NCI-H345 treated with DMSO at 0.1 percent for 48 hours (cell line): ENCODE measurements at regions not wholly inside any gene's neighbourhood (a gene's known extent, or its start where the extent isn't known, plus 50 kb on each side); places are given as distances from the start of the nearest gene placed in this dataset.

Experiments
- DNase-seq: peaks from one replicate; lab custom pipeline; 2025; ENCODE audit not compliant: unreplicated experiment; lab: John Stamatoyannopoulos, UW

- DNase-seq, result no peak
These were observed 2442.0 kb downstream of the PCDH7 start for GRCh38 chr4:33162122-33162521.

- DNase-seq, result no peak
These were observed 2451.8 kb downstream of the PCDH7 start for GRCh38 chr4:33171873-33172525.

GRCh38 chr4:33176566-33176965 is 2456.4 kb downstream of the PCDH7 start:
- DNase-seq, result no peak

GRCh38 chr4:33184657-33185290 is 2464.6 kb downstream of the PCDH7 start:
- DNase-seq, result no peak

- no peak for DNase-seq
These were observed 2466.9 kb downstream of the PCDH7 start for GRCh38 chr4:33187035-33187434.

- no peak for DNase-seq
These were observed 2468.6 kb downstream of the PCDH7 start for GRCh38 chr4:33188733-33189132.

- DNase-seq, result no peak
These were observed 2469.0 kb downstream of the PCDH7 start for GRCh38 chr4:33189169-33189568.

- DNase-seq, result no peak
These were observed 2472.9 kb downstream of the PCDH7 start for GRCh38 chr4:33193109-33193508.

- no peak for DNase-seq
These were observed 2480.2 kb downstream of the PCDH7 start for GRCh38 chr4:33200377-33200776.

GRCh38 chr4:33218238-33218637 is 2498.1 kb downstream of the PCDH7 start:
- no peak for DNase-seq

GRCh38 chr4:33226133-33226532 is 2506.0 kb downstream of the PCDH7 start:
- DNase-seq, result no peak

- DNase-seq, result no peak
These were observed 2506.6 kb downstream of the PCDH7 start for GRCh38 chr4:33226783-33227182.

- DNase-seq, result no peak
These were observed 2534.9 kb downstream of the PCDH7 start for GRCh38 chr4:33255094-33255493.

- no peak for DNase-seq
These were observed 2535.3 kb downstream of the PCDH7 start for GRCh38 chr4:33255507-33255906.

GRCh38 chr4:33262824-33263223 is 2542.7 kb downstream of the PCDH7 start:
- no peak for DNase-seq

GRCh38 chr4:33268776-33269175 is 2548.6 kb downstream of the PCDH7 start:
- no peak for DNase-seq

- no peak for DNase-seq
These were observed 2550.2 kb downstream of the PCDH7 start for GRCh38 chr4:33270403-33270802.

GRCh38 chr4:33272722-33273121 is 2552.6 kb downstream of the PCDH7 start:
- DNase-seq, result no peak

- no peak for DNase-seq
These were observed 2563.6 kb downstream of the PCDH7 start for GRCh38 chr4:33283818-33284217.

- no peak for DNase-seq
These were observed 2576.8 kb downstream of the PCDH7 start for GRCh38 chr4:33296876-33297455.

- no peak for DNase-seq
These were observed 2582.2 kb downstream of the PCDH7 start for GRCh38 chr4:33302321-33302720.

- DNase-seq, result no peak
These were observed 2586.0 kb downstream of the PCDH7 start for GRCh38 chr4:33306131-33306530.

GRCh38 chr4:33316033-33316432 is 2595.9 kb downstream of the PCDH7 start:
- DNase-seq, result no peak
